GM18508 (cell line): ENCODE measurements at regions not wholly inside any gene's neighbourhood (a gene's known extent, or its start where the extent isn't known, plus 50 kb on each side); places are given as distances from the start of the nearest gene placed in this dataset.
"Not testable (repeated sequence)": the region's sequence is repeated elsewhere in the genome, so short reads cannot be mapped to it uniquely, and the experiment has no call there.

Experiments used
- ATAC-seq: cut with Tn5 transposase; IDR thresholded peaks from one replicate; pipeline ENCODE4 v1.9.1; 2021; ENCODE audit warnings: moderate number of reproducible peaks; ENCODE audit not compliant: insufficient read depth, unreplicated experiment

DNA sequence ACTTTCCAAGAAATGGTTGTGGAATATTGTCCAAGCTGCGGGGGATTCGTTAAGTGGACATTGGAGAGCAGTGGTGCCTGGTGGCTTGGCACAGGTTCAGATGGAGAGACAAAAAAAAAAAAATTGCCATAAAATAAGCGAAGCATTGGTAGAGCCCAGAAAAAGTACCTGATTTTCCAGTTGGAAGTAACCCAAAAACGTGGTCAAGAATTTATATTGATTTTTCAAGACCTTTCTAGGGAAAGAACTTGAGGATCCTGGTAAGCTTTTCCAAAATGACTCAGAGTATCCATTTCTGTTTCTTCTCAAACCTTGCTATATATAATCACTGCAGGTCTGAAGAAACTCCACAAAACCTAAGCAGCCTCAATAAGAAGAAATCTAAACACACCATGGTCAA lies 94.6 kb downstream of the ING1 start:
- ATAC-seq, result no peak

DNA sequence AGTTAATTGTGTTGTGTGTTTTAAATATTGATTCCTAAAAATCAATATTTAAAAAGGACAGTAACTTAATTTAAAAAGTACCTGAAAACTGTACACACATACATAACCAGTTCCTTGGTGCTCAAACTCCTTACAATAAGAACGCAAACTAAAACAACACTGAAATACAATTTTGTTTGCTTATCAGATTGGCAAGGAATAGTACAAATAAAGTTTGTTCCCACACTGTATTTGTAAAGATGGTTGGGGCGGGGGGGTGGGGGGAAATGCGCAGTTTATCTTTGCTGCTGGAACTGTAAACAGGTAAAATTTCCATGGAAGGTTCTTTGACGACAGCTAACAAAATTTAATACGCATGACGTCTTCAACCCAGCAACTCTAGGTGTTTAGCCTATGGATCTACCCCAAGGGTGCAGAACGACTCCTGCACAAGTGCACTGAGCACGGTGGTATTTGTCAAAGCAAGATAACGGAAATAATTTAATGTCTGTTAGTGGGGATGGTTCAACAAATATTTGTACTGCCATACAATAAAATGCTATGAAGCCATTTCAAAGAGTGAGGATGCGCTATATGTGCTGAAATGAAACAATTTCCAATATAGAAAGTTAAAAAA lies 96.5 kb downstream of the ING1 start:
- no peak for ATAC-seq

DNA sequence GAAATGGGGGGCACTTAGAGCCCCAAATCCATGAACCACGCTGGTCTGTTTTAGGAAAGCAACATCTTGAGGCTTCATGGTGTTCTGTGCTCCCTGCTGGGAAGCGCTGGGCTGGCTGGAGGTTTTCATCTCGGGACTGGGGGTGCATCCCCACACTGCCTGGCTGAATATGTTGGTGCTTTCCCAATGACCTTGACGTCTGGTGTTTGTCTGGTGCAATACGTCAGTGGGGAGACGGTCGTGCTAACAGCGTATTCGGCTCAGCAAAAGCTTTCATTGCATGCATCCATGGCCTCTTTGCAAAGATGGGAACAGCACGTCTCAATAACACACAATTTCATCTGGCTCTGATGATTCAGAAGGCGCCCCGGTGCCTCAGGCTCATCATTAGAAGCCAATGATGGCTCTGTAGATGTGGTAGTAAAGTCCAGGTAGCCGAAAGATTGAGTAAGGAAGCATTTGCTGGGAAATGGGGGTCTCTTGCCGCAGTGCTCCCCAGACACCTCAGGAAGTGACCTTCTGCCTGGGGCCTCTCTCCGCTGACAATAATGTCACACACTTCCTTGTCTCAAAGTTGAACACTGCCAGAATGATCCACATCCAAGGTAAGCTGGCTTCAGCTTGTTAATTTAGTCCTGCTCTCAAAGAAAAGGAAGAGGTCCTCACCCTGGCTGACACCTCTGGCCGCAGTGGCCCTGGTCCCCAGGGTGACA lies 97.7 kb downstream of the ING1 start:
- ATAC-seq, result no peak

DNA sequence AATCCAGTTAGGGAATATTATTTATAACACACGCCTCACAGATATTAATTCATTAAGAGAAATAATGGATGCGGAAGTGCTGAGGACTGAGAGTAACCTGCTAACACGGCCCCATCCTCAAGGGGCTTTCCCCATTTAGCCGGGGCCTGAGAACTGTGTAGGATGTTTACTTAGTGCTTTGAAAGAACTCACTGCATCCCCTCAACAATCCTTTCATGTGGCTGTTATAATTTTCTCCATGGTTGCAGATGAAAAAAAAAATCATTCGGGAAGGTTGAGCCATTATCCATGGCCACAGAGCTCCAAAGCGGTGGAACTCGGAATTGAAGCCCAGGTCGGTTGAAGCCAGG lies 98.2 kb downstream of the ING1 start:
- no peak for ATAC-seq

DNA sequence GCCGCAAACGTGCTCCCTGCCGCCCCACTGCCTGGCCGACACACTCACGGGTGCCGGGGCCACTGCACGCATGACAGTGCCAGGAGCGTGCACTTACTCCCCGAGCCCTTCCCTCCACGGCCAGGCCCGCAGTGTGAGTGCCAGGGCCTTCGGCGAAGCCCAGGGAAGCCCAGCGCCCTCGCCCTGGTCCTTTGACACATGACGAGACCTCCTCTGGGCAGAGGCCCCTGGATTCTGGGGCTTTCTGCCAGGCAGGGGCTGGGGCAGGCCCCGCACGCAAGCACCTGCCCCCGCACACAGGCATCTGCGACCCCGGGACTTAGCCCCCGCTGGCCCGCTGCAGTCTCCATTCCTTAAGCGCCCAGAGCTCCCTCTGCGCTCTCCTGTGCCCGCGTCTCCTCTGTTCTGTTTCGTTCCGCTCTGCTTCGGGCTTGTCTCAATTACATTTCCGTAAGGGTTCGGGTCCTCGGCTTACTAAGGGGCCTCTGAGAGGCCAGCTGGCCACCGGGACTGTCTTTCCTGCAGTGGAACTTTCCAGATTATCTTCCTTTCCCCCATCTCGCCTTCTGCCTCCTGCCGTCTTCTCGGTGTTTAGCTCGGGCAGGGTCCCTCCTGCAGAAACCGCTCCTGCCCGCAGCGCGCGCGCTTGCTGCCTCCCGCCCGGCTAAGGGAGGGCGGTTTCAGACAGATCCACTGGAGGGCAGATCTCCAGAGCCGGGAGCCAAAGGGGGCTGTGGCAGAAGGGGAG lies 98.8 kb downstream of the ING1 start:
- no peak for ATAC-seq

DNA sequence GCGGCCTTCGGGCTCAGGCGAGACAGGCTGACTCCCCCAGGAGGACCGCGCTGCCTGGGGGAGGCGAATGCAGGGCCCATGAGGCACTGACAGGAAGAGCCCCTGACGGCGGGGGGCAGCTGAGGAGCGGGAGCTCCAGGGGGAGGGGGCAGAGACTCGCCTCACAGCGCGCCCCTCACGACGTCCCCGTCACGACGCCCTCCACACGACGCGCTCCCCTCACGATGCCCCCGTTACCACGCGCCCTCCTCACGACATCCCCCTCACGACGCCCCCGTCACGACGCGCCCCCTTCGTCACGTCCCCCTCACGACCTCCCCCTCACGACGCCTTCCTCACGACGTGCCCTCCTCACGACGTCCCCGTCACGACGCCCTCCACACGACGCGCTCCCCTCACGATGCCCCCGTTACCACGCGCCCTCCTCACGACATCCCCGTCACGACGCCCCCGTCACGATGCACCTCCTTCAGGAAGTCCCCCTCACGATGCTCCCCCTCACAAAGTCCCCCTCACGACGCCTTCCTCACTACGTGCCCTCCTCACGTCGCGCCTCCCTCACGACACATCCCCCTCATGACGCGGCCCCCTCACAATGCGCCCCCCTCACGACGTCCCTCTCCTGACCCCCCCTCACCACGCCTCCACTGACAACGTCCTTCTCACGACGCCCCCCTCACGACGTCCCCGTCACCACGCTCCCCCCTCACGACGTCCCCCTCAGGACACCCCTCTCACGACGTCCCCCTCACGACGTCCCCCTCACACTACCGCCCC lies 99.6 kb downstream of the ING1 start:
- no peak for ATAC-seq

DNA sequence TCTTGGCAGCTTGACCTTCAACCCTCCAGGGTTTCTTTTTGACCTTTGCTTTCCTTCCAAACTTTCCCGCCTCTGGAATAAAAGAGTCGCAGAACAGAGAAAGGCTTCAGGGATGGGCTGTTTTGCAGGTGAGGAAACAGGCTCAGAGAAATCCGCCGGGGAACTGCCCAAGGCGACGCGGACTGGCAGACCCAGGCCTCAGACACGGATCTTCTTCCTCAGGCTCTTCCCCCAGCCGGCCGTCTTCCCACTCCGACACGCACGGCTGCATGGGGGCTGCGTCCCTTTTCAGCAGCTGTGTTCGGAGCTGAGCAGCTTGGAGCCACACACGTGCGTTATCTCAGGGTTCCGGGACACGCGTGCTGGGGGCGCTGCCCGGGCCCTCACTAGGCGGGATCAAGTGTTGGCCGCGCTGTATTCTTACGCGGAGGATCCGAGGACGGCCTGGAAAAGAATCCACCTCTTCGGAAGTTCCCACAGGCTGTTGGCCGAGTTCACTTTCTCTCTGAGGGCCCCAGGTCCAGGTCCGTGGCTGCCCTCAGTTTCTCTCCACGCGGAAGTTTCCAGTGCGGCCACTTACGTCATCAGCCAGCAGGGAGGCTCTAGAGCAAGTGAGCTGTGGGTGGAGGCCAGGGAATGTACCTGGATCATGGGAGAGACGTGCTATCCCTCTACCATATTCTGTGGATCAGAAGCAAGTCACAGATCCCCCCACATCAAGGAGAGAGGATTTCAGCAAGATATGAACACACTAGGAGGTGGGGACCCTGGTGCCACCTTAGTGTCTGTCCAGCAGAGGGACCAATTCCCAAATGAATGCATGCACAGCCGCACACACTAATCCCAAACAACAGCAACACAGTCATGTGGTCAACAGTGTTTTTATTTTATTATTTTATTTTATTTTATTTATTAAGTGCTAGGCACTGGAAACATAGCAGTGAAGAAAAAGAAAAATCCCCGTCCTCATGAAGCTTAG lies 100.4 kb downstream of the ING1 start:
- no peak for ATAC-seq

DNA sequence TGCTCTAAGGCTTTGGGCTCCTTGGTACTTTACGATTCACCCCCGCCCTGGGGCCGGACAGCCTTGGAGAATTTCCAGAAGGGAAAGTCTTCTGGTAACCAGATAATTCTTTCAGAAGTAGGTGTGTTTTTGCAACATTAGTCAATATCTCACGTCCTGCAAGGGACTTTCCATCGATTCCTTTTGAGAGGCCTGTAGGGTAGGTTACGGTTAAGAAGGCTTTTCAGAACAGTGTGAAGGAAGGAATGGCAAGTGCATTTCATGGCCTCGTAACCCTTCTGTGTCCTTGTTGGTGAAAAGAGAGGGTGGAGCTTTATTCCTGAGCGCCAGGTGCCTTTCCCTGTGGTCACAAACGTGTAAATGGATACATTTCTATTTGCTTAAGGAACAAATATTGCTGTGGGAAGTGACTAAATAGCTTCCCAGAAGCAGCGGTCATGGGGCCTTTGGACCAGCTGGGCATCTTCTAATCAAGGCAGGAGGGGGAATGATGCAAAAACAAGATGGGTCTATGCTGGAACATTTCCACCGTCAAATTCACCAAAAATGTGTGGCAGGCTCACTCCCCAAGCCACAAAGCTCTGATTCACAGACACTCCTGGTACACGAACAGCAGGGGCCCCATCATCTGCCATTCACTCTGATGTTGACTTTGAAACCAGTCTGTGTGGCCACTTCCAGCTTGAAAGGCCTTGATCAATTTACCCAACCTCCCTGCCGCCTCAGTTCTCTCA lies 99.2 kb downstream of the ANKRD10 start:
- no peak for ATAC-seq

DNA sequence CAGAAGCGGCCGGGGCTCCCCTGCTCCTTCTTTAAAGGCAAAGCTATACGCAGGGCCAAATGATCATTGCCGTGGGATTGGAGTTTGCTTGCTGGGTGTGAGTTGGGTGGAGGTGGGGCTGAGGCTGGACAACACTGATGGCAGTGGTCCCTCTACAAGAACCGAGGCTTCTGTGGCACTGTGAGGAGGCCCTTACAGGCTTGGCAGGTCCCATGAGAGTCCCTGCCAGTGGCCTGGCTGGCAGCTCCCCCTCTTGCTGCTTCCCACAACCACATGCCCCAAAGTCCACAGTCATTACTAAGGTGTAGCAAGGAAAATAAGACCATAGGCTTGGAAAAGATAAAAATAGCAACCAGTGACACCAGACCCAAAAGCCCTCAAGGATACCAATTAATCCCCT lies 98.4 kb downstream of the ANKRD10 start:
- ATAC-seq, result no peak

DNA sequence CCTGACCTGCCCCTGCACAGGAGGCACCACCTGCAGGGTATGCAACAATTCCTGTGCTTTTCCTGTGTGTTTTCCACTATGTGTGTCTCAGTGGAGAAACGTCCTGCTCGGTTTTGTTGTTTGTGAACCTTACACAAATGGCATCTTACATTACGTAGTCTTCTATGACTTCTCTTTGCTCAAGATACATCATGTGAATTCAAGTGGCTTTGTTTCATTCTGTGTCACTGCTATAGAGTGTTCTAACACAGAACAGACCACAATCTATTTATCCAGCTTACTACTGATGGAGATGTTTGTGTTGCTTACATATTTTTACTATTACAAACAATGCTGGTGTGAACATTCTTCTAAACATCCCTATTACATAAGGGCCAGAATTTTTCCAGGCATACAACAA lies 97.7 kb downstream of the ANKRD10 start:
- ATAC-seq, result no peak

DNA sequence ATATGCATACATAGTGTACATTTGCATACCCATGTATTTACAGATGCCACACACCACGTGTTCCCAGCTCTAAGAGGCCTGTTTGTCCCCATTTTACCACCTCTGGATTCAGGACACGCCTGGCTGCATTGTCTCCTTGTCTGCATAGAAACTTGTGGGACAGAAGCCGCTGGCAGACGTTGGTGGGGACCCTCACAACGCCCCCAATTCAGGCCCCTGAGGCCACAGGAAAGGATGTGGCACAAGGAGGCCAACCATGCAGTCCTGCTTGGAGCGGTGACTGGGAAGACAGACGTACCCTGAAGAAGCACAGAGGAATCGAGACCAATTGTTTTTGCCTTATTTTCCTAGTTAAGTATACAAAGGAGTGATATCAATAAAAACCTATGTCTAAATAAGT lies 96.1 kb downstream of the ANKRD10 start:
- no peak for ATAC-seq

DNA sequence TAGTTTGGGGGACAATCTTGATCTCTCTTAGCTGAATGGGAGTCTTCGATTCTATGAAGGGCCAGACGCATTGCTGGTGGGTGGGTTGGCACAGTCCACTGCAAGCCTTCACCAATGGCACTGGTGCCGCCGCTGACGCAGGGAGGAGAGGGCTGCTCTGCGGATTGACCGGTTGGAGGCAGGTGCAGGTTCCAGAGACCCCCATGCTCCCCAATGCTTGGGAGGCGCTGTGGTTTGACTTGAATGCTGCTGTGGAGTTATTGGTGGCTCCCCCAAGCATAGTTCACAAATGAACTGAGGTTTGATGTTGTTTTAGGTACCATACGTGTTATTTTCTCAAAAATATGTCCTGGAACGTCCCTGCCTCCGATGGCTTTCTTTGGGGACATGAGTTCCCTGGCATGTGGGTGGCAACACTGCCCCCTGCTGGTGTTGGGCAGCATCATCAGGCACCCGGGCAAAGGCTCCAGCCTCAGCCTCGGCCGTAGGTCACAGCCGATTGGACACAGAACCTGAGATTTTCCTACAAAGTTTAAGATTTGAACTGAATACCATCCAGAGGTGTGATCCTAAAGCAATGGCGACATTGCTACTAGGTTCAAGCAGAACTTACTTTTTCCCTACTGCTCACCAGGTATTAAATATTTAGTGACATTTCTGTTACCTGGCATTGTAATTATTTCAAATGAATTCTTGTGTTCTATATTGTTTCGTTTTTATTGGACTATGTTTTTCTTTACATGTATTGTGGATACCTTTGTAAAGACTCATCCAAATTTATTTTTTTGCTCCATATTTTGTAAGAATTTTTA lies 95.5 kb downstream of the ANKRD10 start:
- ATAC-seq, result peak; percentile 69

DNA sequence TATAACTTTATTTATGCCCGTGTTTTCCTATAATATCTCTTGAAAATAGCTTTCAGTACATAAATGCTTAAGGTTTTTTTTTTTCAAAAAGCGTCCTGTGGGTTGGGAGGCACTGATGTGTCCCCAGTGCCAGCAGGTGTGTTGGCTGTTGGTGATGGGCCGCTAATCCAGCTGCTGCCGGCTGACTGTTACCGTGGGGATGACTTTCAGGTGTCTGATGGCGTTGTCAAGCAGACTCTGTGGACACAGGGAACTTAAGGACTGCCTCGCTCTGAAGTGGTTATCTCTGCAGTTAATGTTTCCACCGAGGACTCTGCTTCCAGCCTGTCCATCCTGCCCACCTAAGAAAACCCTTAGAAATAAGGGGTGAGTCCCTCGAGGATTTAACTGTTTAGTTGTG lies 94.5 kb downstream of the ANKRD10 start:
- no peak for ATAC-seq

DNA sequence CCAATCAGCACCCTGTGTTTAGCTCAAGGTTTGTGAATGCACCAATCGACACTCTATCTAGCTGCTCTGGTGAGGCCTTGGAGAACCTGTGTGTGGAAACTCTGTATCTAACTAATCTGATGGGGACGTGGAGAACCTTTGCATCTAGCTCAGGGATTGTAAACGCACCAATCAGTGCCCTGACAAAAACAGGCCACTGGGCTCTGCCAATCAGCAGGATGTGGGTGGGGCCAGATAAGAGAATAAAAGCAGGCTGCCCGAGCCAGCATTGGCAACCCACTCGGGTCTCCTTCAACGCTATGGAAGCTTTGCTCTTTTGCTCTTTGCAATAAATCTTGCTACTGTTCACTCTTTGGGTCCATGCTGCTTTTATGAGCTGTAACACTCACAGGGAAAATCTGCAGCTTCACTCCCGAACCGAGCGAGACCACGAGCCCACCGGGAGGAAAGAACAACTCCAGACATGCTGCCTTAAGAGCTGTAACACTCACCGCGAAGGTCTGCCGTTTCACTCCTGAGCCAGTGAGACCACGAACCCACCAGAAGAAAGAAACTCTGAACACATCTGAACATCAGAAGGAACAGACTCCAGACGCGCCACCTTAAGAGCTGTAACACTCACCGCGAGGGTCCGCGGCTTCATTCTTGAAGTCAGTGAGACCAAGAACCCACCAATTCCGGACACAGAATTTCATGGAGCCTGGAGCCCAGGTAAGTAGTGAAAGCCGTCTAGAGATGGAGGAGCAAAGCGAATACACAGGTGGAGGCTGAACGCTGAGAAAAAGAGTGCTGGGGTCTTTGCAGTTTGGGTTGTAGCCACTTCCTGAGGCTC lies 92.8 kb downstream of the ANKRD10 start:
- not testable (repeated sequence) for ATAC-seq

DNA sequence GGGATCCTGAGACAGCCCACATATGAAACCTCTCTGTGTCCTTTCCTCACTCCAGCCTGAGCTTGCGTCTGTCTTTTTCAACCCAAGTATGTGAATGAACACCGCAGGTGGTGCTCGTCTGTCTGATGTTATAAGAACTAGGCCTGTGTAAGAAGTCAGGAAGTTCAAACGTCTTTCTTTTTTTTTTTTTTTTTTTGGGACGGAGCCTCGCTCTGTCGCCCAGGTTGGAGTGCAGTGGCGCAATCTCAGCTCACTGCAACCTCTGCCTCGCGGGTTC lies 92.3 kb downstream of the ANKRD10 start:
- ATAC-seq, result no peak

DNA sequence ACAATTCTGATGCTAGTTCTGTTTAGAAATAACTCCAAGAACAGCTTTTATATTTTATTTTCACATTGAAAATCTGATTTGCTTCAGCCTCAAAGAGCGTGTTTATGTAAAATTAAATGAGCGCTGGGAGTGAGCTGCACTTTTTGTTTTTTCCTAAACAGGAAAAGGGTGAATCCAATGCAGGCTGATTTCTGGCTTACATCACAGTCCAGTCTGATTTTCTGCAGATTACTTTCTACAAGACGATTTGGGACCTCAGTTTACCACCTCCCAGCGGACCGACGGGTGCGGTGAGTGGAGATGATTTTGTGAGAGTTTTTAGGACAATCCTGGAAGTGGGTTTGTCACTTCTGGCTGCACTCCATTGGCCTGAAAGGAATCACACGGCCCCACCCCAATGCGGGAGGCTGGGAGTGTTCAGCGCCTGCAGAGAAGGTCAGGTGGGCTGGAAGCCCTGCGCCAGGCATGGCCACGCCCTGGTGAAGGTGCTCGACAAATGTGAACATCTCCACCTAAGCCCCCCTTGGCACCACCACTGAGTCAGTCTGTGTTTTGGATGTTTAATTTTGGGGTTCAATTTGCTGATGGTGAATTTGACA lies 90.1 kb downstream of the ANKRD10 start:
- no peak for ATAC-seq

DNA sequence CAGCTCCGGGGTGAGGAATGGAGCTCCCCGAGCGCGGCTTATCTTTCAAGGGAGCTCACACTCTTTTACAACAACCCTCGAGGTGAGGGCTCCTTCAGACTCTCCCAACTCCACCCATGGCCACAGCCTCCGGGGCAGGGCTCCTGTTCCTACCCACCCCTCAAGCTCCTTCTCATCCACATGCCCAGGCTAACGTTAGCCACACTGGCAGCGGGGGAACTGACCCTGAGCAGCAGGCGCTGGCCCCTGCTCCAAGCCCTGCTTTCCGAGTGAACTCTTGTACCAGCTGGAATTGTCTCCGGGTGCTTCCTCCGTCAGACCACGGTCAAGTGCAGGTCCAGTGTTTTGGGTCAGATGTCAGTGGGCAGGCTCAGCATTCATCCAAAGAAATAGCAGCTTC lies 89.4 kb downstream of the ANKRD10 start:
- no peak for ATAC-seq
